H1 (cell line): ENCODE measurements at regions not wholly inside any gene's neighbourhood (a gene's known extent, or its start where the extent isn't known, plus 50 kb on each side); places are given as distances from the start of the nearest gene placed in this dataset.

Experiments
- CTCF ChIA-PET: fragments of 300-600 bp; sonication (Branson Sonifier 250); formaldehyde crosslinking; loops from one replicate; lab custom pipeline; 2021; ENCODE audit not compliant: partially characterized antibody; lab: Charles Lee
- POLR2A ChIA-PET: fragments of 300-600 bp; sonication (Branson Sonifier 250); formaldehyde crosslinking; loops from one replicate; lab custom pipeline; 2021; ENCODE audit warnings: inconsistent platforms; ENCODE audit not compliant: partially characterized antibody; lab: Charles Lee
- DNase-seq, 2 experiments: peaks; one replicate each; pipeline versions ENCODE4 v3.0.0 to v3.0.0-alpha.2; 2010 to 2022; ENCODE audit warnings: low spot score in 2 of 2, low read depth in 1 of 2, mixed read lengths in 1 of 2
- FAIRE-seq: peaks from 2 replicates; lab custom pipeline; 2011; peaks lifted over from hg19 to GRCh38; lab: Jason Lieb, UNC
- H2AFZ ChIP-seq: 2 replicates; pipeline ENCODE4 v1.8.1; 2012; ENCODE audit warnings: low read length, inconsistent platforms
- H2AK5ac ChIP-seq: 2 replicates; pipeline ENCODE4 v1.6.1; 2013; ENCODE audit warnings: low read depth, low read length
- H2BK120ac ChIP-seq: replicated peaks from 2 replicates; pipeline ENCODE3; 2013; ENCODE audit warnings: low read depth, low read length, inconsistent platforms
- H2BK12ac ChIP-seq: 2 replicates; pipeline ENCODE4 v1.6.1; 2013; ENCODE audit warnings: low read depth, low read length
- H2BK15ac ChIP-seq: 2 replicates; pipeline ENCODE4 v1.6.1; 2013; ENCODE audit warnings: low read length
- H2BK20ac ChIP-seq: 2 replicates; pipeline ENCODE4 v1.6.1; 2013; ENCODE audit warnings: low read length
- H2BK5ac ChIP-seq: 2 replicates; pipeline ENCODE4 v1.6.1; 2013; ENCODE audit warnings: low read depth, low read length
- H3K14ac ChIP-seq: 2 replicates; pipeline ENCODE4 v1.6.1; 2013; ENCODE audit warnings: inconsistent platforms; ENCODE audit not compliant: insufficient read length
- H3K18ac ChIP-seq: 2 replicates; pipeline ENCODE4 v1.6.1; 2013; ENCODE audit warnings: low read length; ENCODE audit errors: extremely low read depth
- H3K23ac ChIP-seq: 2 replicates; pipeline ENCODE4 v1.6.1; 2013; ENCODE audit warnings: inconsistent platforms; ENCODE audit not compliant: insufficient read length
- H3K23me2 ChIP-seq: 2 replicates; pipeline ENCODE4 v1.6.1; 2013; ENCODE audit warnings: low read depth, low read length
- H3K27ac ChIP-seq: 2 replicates; pipeline ENCODE4 v1.6.1; 2011; ENCODE audit warnings: low read depth, low read length, inconsistent platforms
- H3K27me3 ChIP-seq, 4 experiments: replicated peaks in 1 of 4; 1 replicate in 1 of 4; 2 replicates in 3 of 4; pipeline versions ENCODE4 v1.6.1 to v1.8.1; 2011 to 2013; ENCODE audit warnings: low read length in 3 of 4, mild to moderate bottlenecking in 3 of 4, inconsistent platforms in 2 of 4, mixed read lengths in 2 of 4, moderate library complexity in 1 of 4; ENCODE audit not compliant: control insufficient read depth in 3 of 4, insufficient read depth in 3 of 4; ENCODE audit errors: extremely low read depth in 1 of 4
- H3K36me3 ChIP-seq, 4 experiments: 2 replicates each; pipeline versions ENCODE4 v1.6.1 to v1.8.1; 2011 to 2013; ENCODE audit warnings: mild to moderate bottlenecking in 4 of 4, low read length in 3 of 4, moderate library complexity in 2 of 4, control low read depth in 1 of 4, inconsistent platforms in 1 of 4; ENCODE audit not compliant: insufficient read depth in 4 of 4, control insufficient read depth in 2 of 4
- H3K4ac ChIP-seq: replicated peaks from 2 replicates; pipeline ENCODE3; 2013; ENCODE audit warnings: low read length, low read depth, mixed read lengths, inconsistent platforms; ENCODE audit not compliant: insufficient read length
- H3K4me1 ChIP-seq, 4 experiments: replicated peaks in 1 of 4; 1 replicate in 1 of 4; 2 replicates in 3 of 4; pipeline versions ENCODE4 v1.6.1 to v1.8.1; 2011 to 2013; ENCODE audit warnings: low read length in 3 of 4, inconsistent platforms in 2 of 4, mixed read lengths in 1 of 4; ENCODE audit not compliant: insufficient read depth in 4 of 4, control insufficient read depth in 3 of 4
- H3K4me2 ChIP-seq, 2 experiments: 2 replicates each; pipeline versions ENCODE4 v1.6.1 to v1.8.1; 2011 to 2013; ENCODE audit warnings: low read depth in 2 of 2, low read length in 2 of 2, control low read depth in 1 of 2, inconsistent platforms in 1 of 2, mild to moderate bottlenecking in 1 of 2; ENCODE audit not compliant: insufficient read depth in 1 of 2
- H3K4me3 ChIP-seq, 4 experiments: fragments of 200-600, 300-600 bp in 1 of 4; sonication (generic), shearing (Covaris generic), sonication (Bioruptor Twin) in 1 of 4; 2 replicates each; pipeline versions ENCODE4 v1.5.1 to v1.8.1; 2011 to 2016; ENCODE audit warnings: low read length in 4 of 4, low read depth in 3 of 4, control low read depth in 2 of 4, inconsistent platforms in 2 of 4, mild to moderate bottlenecking in 2 of 4, mixed read lengths in 1 of 4, moderate library complexity in 1 of 4; ENCODE audit not compliant: insufficient read depth in 2 of 4; ENCODE audit errors: extremely low read depth in 1 of 4
- H3K56ac ChIP-seq: replicated peaks from 2 replicates; pipeline ENCODE3; 2013; ENCODE audit warnings: low read depth, mild to moderate bottlenecking, mixed read lengths, low read length, inconsistent platforms; ENCODE audit not compliant: insufficient read length
- H3K79me1 ChIP-seq: 2 replicates; pipeline ENCODE4 v1.6.1; 2013; ENCODE audit warnings: low read depth, low read length, control low read depth
- H3K79me2 ChIP-seq, 2 experiments: 2 replicates each; pipeline versions ENCODE4 v1.6.1 to v1.8.1; 2012 to 2013; ENCODE audit warnings: low read length in 2 of 2, mild to moderate bottlenecking in 2 of 2, inconsistent platforms in 1 of 2; ENCODE audit not compliant: insufficient read depth in 2 of 2, control insufficient read depth in 1 of 2
- H3K9ac ChIP-seq, 4 experiments: replicated peaks in 1 of 4; 1 replicate in 1 of 4; 2 replicates in 3 of 4; pipeline versions ENCODE4 v1.6.1 to v1.8.1; 2011 to 2013; ENCODE audit warnings: low read depth in 3 of 4, low read length in 3 of 4, control low read depth in 2 of 4, mild to moderate bottlenecking in 2 of 4, moderate library complexity in 2 of 4, inconsistent platforms in 1 of 4; ENCODE audit errors: extremely low read depth in 1 of 4
- H3K9me3 ChIP-seq, 2 experiments: 2 replicates each; pipeline versions ENCODE4 v1.6.1 to v1.8.1; 2012 to 2013; ENCODE audit warnings: mild to moderate bottlenecking in 2 of 2, moderate library complexity in 2 of 2, control low read depth in 1 of 2, inconsistent platforms in 1 of 2, low read depth in 1 of 2, low read length in 1 of 2, mixed read lengths in 1 of 2; ENCODE audit not compliant: insufficient read depth in 2 of 2
- H4K20me1 ChIP-seq, 2 experiments: replicated peaks in 1 of 2; 2 replicates each; pipeline versions ENCODE3 to v1.8.1; 2011 to 2013; ENCODE audit warnings: inconsistent platforms in 2 of 2, low read length in 2 of 2, mild to moderate bottlenecking in 1 of 2; ENCODE audit not compliant: insufficient read depth in 2 of 2, control insufficient read depth in 1 of 2
- H4K5ac ChIP-seq: 2 replicates; pipeline ENCODE4 v1.6.1; 2013; ENCODE audit warnings: low read length, low read depth, mixed read lengths, inconsistent platforms; ENCODE audit not compliant: insufficient read length
- H4K8ac ChIP-seq: 2 replicates; pipeline ENCODE4 v1.8.0; 2013; ENCODE audit warnings: mild to moderate bottlenecking, moderate library complexity, low read length, inconsistent platforms; ENCODE audit not compliant: insufficient read depth; ENCODE audit errors: extremely low read depth
- H4K91ac ChIP-seq: replicated peaks from 2 replicates; pipeline ENCODE3; 2013; ENCODE audit warnings: low read length, mixed read lengths, inconsistent platforms; ENCODE audit not compliant: insufficient read length
- ATF3 ChIP-seq: IDR thresholded peaks from 2 replicates; pipeline ENCODE4 v1.6.1; 2011; ENCODE audit warnings: low read depth, mild to moderate bottlenecking, low read length; ENCODE audit not compliant: insufficient read depth
- BRCA1 ChIP-seq: IDR thresholded peaks from 2 replicates; pipeline ENCODE4 v1.6.1; 2012; ENCODE audit warnings: low read depth, low read length, improper control_type of control experiment
- CEBPB ChIP-seq: IDR thresholded peaks from 2 replicates; pipeline ENCODE4 v1.6.1; 2012; ENCODE audit warnings: low read depth, low read length
- CREB1 ChIP-seq: IDR thresholded peaks from 2 replicates; pipeline ENCODE4 v1.6.1; 2012; ENCODE audit warnings: inconsistent platforms
- FOSL1 ChIP-seq: IDR thresholded peaks from 2 replicates; pipeline ENCODE4 v1.6.1; 2011; ENCODE audit warnings: mild to moderate bottlenecking, low read depth, low read length, moderate library complexity; ENCODE audit not compliant: insufficient read depth
- GTF2F1 ChIP-seq: IDR thresholded peaks from 2 replicates; pipeline ENCODE4 v1.6.1; 2012; ENCODE audit warnings: low read depth, low read length, improper control_type of control experiment, borderline replicate concordance
- KDM4A ChIP-seq: IDR thresholded peaks from one replicate; pipeline ENCODE4 v1.7.1; 2012; ENCODE audit warnings: low read depth, mild to moderate bottlenecking, moderate library complexity, low read length, inconsistent platforms; ENCODE audit not compliant: severe bottlenecking
- RXRA ChIP-seq: IDR thresholded peaks from 2 replicates; pipeline ENCODE4 v1.6.1; 2011; ENCODE audit warnings: low read depth, mild to moderate bottlenecking, low read length, moderate library complexity; ENCODE audit not compliant: insufficient read depth
- SP1 ChIP-seq: IDR thresholded peaks from 2 replicates; pipeline ENCODE4 v1.6.1; 2011; ENCODE audit warnings: low read depth, low read length
- YY1 ChIP-seq: IDR thresholded peaks from 2 replicates; pipeline ENCODE4 v1.6.1; 2011; ENCODE audit warnings: low read depth, mild to moderate bottlenecking, low read length
- WGBS, 2 experiments: shearing (Covaris generic) in 1 of 2; methylation state at CpG; one replicate each; pipeline versions ENCODE4 v1.1.6 to v1.1.7; 2013 to 2015; ENCODE audit warnings: low lambda C conversion rate in 2 of 2, mixed read lengths in 2 of 2, inconsistent platforms in 1 of 2, low coverage in 1 of 2, missing lambda C conversion rate in 1 of 2; ENCODE audit not compliant: insufficient replicate concordance in 2 of 2, insufficient coverage in 1 of 2, insufficient read length in 1 of 2; ENCODE audit errors: extremely low coverage in 1 of 2, missing lambda C conversion rate in 1 of 2; 5-methylcytosine and 5-hydroxymethylcytosine counted together
- TF ChIP-seq, protein P1 (sequence below): IDR thresholded peaks from 2 replicates; pipeline ENCODE4 v1.6.1; 2011; ENCODE audit warnings: low read length, improper control_type of control experiment
- TF ChIP-seq, protein P2 (sequence below): IDR thresholded peaks from 2 replicates; pipeline ENCODE4 v1.6.1; 2012; ENCODE audit warnings: inconsistent platforms

- Histone ChIP-seq H2AK5ac (no peak overlapping the region), H3K23me2 (no peaks in the 10 kb centered on the region), H3K9me3 (no peaks in the 10 kb centered on the region), H3K18ac (no peak overlapping the region), H3K9ac (no peak overlapping the region), H3K4me2 (no peak overlapping the region), H2BK120ac (no peak overlapping the region), H3K4me1 (no peaks in the 10 kb centered on the region; a peak in 1 of 7 replicates), H3K27ac (no peak overlapping the region), H2BK5ac (no peak overlapping the region), H3K27me3 (no peaks in the 10 kb centered on the region), H3K4me3 (no peak overlapping the region), H2BK20ac (no peak overlapping the region), H2BK15ac (no peak overlapping the region), H3K79me2 (no peaks in the 10 kb centered on the region), H4K5ac (no peak overlapping the region), H3K14ac (no peak overlapping the region), H3K23ac (no peak overlapping the region), H3K56ac (no peak overlapping the region), H4K8ac (no peak overlapping the region), H4K91ac (no peak overlapping the region), H3K79me1 (peaks cover 3% of the 10 kb centered on the region; the same call in 1 of the 2 replicates), H3K4ac (no peak overlapping the region), H3K36me3 (peaks cover 18 to 76% (median 58%) of the 10 kb centered on the region in 4 experiments), H2BK12ac (no peak overlapping the region), H4K20me1 (peaks cover 8 to 10% of the 10 kb centered on the region in 2 experiments), H2AFZ (no peak overlapping the region)
- DNase-seq (no peak), FAIRE-seq (no peak)
- 96% methylated on average over 33 of the region's 68 CpGs; no CpG with 5 or more reads in 1 of the 2 experiments for WGBS, 2 experiments
- ChIA-PET POLR2A (interaction anchor here (1.5 kb wide), 1 partner anchor 86 kb away, joined by 3 read pairs; no protein-coding TSS in a partner anchor), CTCF (interaction anchor here (0.9 to 1.3 kb wide), 3 partner anchors 8 to 292 kb away, joined by 3 to 4 read pairs (median 3); no protein-coding TSS in a partner anchor)
- TF ChIP-seq ATF3 (no peak), GTF2F1 (no peak), FOSL1 (no peak), BRCA1 (no peak), RXRA (no peak), YY1 (no peak), CEBPB (no peak), SP1 (no peak), CREB1 (no peak), KDM4A (no peak)
- TF ChIP-seq, protein P1, sequence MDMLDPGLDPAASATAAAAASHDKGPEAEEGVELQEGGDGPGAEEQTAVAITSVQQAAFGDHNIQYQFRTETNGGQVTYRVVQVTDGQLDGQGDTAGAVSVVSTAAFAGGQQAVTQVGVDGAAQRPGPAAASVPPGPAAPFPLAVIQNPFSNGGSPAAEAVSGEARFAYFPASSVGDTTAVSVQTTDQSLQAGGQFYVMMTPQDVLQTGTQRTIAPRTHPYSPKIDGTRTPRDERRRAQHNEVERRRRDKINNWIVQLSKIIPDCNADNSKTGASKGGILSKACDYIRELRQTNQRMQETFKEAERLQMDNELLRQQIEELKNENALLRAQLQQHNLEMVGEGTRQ = no peak
- TF ChIP-seq, protein P2, sequence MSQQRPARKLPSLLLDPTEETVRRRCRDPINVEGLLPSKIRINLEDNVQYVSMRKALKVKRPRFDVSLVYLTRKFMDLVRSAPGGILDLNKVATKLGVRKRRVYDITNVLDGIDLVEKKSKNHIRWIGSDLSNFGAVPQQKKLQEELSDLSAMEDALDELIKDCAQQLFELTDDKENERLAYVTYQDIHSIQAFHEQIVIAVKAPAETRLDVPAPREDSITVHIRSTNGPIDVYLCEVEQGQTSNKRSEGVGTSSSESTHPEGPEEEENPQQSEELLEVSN = no peak
Observed at GRCh38 chr2:120988051-120988699, 252.5 kb downstream of the GLI2 start.
